ENCODE measurements at regions not wholly inside any gene's neighbourhood (a gene's known extent, or its start where the extent isn't known, plus 50 kb on each side); places are given as distances from the start of the nearest gene placed in this dataset.

DNA sequence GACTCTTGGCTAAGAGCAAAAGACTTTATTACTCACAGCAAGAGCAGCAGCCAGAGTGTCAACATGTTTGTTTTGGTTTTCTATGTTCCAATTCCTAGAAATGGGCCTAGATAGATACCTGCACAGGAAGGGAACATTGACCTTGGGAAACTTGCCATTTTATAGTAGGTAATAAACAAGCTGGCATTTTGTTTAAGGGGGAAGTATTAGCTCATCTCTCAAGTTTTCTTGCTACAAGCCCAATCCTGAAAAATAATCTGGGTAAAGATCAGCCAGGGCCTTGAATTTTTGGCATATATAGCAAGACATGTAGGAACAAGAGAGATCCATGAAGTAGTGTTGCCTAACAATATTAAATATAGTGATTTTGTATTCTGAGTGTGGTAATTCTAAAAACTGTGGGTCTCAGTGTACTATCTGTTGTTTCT is 51.4 kb upstream of the RGL1 start (continued):
- peak; percentile 76 for TF ChIP-seq SKI (IDR thresholded peaks at IDR 0.05; ENCODE audit: partially characterized antibody)
- TF ChIP-seq HMG20A (CRISPR knock-in tag; IDR thresholded peaks at IDR 0.05; ENCODE audit: borderline replicate concordance): peak; percentile 86; the same call in 1 of the 2 replicates
- no peak for TF ChIP-seq ZSCAN12 (CRISPR knock-in tag; IDR thresholded peaks at IDR 0.05)
- no peak for TF ChIP-seq GABPA (IDR thresholded peaks at IDR 0.05; ENCODE audit: low read depth, low read length)
- peak; percentile 15; the same call in 1 of the 2 replicates for TF ChIP-seq GABPA (CRISPR knock-in tag; IDR thresholded peaks at IDR 0.05; ENCODE audit: low read depth)
- TF ChIP-seq MED1 (CRISPR knock-in tag; IDR thresholded peaks at IDR 0.05): peak; percentile 35; the same call in 1 of the 2 replicates
- TF ChIP-seq, protein P1, sequence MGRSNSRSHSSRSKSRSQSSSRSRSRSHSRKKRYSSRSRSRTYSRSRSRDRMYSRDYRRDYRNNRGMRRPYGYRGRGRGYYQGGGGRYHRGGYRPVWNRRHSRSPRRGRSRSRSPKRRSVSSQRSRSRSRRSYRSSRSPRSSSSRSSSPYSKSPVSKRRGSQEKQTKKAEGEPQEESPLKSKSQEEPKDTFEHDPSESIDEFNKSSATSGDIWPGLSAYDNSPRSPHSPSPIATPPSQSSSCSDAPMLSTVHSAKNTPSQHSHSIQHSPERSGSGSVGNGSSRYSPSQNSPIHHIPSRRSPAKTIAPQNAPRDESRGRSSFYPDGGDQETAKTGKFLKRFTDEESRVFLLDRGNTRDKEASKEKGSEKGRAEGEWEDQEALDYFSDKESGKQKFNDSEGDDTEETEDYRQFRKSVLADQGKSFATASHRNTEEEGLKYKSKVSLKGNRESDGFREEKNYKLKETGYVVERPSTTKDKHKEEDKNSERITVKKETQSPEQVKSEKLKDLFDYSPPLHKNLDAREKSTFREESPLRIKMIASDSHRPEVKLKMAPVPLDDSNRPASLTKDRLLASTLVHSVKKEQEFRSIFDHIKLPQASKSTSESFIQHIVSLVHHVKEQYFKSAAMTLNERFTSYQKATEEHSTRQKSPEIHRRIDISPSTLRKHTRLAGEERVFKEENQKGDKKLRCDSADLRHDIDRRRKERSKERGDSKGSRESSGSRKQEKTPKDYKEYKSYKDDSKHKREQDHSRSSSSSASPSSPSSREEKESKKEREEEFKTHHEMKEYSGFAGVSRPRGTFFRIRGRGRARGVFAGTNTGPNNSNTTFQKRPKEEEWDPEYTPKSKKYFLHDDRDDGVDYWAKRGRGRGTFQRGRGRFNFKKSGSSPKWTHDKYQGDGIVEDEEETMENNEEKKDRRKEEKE (IDR thresholded peaks at IDR 0.05): no peak
- TF ChIP-seq, protein P2, sequence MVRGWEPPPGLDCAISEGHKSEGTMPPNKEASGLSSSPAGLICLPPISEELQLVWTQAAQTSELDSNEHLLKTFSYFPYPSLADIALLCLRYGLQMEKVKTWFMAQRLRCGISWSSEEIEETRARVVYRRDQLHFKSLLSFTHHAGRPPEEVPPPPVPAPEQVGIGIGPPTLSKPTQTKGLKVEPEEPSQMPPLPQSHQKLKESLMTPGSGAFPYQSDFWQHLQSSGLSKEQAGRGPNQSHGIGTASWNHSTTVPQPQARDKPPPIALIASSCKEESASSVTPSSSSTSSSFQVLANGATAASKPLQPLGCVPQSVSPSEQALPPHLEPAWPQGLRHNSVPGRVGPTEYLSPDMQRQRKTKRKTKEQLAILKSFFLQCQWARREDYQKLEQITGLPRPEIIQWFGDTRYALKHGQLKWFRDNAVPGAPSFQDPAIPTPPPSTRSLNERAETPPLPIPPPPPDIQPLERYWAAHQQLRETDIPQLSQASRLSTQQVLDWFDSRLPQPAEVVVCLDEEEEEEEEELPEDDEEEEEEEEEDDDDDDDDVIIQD (CRISPR knock-in tag; IDR thresholded peaks at IDR 0.05; ENCODE audit: low read depth): peak; percentile 79; the same call in 1 of the 2 replicates
- peak; percentile 67; the same call in 1 of the 2 replicates for TF ChIP-seq NFIC (IDR thresholded peaks at IDR 0.05; ENCODE audit: low read length)
- TF ChIP-seq, protein P3, sequence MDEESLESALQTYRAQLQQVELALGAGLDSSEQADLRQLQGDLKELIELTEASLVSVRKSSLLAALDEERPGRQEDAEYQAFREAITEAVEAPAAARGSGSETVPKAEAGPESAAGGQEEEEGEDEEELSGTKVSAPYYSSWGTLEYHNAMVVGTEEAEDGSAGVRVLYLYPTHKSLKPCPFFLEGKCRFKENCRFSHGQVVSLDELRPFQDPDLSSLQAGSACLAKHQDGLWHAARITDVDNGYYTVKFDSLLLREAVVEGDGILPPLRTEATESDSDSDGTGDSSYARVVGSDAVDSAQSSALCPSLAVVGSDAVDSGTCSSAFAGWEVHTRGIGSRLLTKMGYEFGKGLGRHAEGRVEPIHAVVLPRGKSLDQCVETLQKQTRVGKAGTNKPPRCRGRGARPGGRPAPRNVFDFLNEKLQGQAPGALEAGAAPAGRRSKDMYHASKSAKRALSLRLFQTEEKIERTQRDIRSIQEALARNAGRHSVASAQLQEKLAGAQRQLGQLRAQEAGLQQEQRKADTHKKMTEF (CRISPR knock-in tag; IDR thresholded peaks at IDR 0.05): peak; percentile 58; the same call in 1 of the 2 replicates
- no peak for TF ChIP-seq THAP11 (CRISPR knock-in tag; IDR thresholded peaks at IDR 0.05)
- peak; percentile 46; the same call in 1 of the 2 replicates for TF ChIP-seq SAP130 (CRISPR knock-in tag; IDR thresholded peaks at IDR 0.05; ENCODE audit: low read depth)
- peak; percentile 53; the same call in 1 of the 2 replicates for TF ChIP-seq GATAD2A (CRISPR knock-in tag; IDR thresholded peaks at IDR 0.05)
- TF ChIP-seq, protein P4, sequence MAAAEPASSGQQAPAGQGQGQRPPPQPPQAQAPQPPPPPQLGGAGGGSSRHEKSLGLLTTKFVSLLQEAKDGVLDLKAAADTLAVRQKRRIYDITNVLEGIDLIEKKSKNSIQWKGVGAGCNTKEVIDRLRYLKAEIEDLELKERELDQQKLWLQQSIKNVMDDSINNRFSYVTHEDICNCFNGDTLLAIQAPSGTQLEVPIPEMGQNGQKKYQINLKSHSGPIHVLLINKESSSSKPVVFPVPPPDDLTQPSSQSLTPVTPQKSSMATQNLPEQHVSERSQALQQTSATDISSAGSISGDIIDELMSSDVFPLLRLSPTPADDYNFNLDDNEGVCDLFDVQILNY (CRISPR knock-in tag; conservative IDR thresholded peaks at IDR 0.05): no peak
- TF ChIP-seq SOX13 (IDR thresholded peaks at IDR 0.05): no peak
- peak in 1 of 2 experiments; percentile 42; a peak in 1 of 4 replicates for TF ChIP-seq SOX13 (CRISPR knock-in tag; conservative IDR thresholded peaks at IDR 0.05 in 1 of 2, IDR thresholded peaks at IDR 0.05 in 1 of 2)
- TF ChIP-seq FOXA3 (CRISPR knock-in tag; IDR thresholded peaks at IDR 0.05): peak; percentile 80
- no peak for TF ChIP-seq TRIM24 (CRISPR knock-in tag; IDR thresholded peaks at IDR 0.05)
- peak; percentile 64; the same call in 1 of the 2 replicates for TF ChIP-seq FOXO1 (CRISPR knock-in tag; IDR thresholded peaks at IDR 0.05)
- peak; percentile 90 for TF ChIP-seq RARA (CRISPR knock-in tag; IDR thresholded peaks at IDR 0.05)
- TF ChIP-seq, protein P5, sequence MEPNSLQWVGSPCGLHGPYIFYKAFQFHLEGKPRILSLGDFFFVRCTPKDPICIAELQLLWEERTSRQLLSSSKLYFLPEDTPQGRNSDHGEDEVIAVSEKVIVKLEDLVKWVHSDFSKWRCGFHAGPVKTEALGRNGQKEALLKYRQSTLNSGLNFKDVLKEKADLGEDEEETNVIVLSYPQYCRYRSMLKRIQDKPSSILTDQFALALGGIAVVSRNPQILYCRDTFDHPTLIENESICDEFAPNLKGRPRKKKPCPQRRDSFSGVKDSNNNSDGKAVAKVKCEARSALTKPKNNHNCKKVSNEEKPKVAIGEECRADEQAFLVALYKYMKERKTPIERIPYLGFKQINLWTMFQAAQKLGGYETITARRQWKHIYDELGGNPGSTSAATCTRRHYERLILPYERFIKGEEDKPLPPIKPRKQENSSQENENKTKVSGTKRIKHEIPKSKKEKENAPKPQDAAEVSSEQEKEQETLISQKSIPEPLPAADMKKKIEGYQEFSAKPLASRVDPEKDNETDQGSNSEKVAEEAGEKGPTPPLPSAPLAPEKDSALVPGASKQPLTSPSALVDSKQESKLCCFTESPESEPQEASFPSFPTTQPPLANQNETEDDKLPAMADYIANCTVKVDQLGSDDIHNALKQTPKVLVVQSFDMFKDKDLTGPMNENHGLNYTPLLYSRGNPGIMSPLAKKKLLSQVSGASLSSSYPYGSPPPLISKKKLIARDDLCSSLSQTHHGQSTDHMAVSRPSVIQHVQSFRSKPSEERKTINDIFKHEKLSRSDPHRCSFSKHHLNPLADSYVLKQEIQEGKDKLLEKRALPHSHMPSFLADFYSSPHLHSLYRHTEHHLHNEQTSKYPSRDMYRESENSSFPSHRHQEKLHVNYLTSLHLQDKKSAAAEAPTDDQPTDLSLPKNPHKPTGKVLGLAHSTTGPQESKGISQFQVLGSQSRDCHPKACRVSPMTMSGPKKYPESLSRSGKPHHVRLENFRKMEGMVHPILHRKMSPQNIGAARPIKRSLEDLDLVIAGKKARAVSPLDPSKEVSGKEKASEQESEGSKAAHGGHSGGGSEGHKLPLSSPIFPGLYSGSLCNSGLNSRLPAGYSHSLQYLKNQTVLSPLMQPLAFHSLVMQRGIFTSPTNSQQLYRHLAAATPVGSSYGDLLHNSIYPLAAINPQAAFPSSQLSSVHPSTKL (CRISPR knock-in tag; IDR thresholded peaks at IDR 0.05): peak; percentile 89
- no peak for TF ChIP-seq CCAR2 (optimal IDR thresholded peaks at IDR 0.05; ENCODE audit: low read depth, low read length)
- TF ChIP-seq FOSL2 (CRISPR knock-in tag; IDR thresholded peaks at IDR 0.05): no peak; the same call in 1 of the 2 replicates

All from HepG2 (cell line).